Activated CD4-positive, CD25-positive, alpha-beta regulatory T cell treated with anti-CD3 and anti-CD28 coated beads, Interleukin-2, amount 50 U/mL, for 72 hours (primary cell): ENCODE measurements at regions not wholly inside any gene's neighbourhood (a gene's known extent, or its start where the extent isn't known, plus 50 kb on each side); places are given as distances from the start of the nearest gene placed in this dataset.
"Not testable (repeated sequence)": the region's sequence is repeated elsewhere in the genome, so short reads cannot be mapped to it uniquely, and the experiment has no call there.

Experiments used
- DNase-seq: peaks from one replicate; pipeline ENCODE4 v3.0.0; 2021

- no peak for DNase-seq
Measured at GRCh38 chr13:40350283-40350992, 316.0 kb downstream of the FOXO1 start.

GRCh38 chr13:40351537-40352379, 314.7 kb downstream of the FOXO1 start:
- DNase-seq = no peak

GRCh38 chr13:40352380-40352778, 314.1 kb downstream of the FOXO1 start:
- no peak for DNase-seq

GRCh38 chr13:40352802-40353562, 313.5 kb downstream of the FOXO1 start:
- DNase-seq = no peak

GRCh38 chr13:40355126-40355724, 311.2 kb downstream of the FOXO1 start:
- DNase-seq = no peak

- DNase-seq = no peak
Measured at GRCh38 chr13:40356011-40356410, 310.4 kb downstream of the FOXO1 start.

GRCh38 chr13:40356458-40356857, 310.0 kb downstream of the FOXO1 start:
- DNase-seq = not testable (repeated sequence)

GRCh38 chr13:40362502-40362901, 303.9 kb downstream of the FOXO1 start:
- DNase-seq = no peak

- DNase-seq = no peak
Measured at GRCh38 chr13:40363653-40364052, 302.8 kb downstream of the FOXO1 start.

GRCh38 chr13:40366119-40366518, 300.3 kb downstream of the FOXO1 start:
- no peak for DNase-seq

GRCh38 chr13:40368127-40368891, 298.1 kb downstream of the FOXO1 start:
- DNase-seq = no peak

- DNase-seq = no peak
Measured at GRCh38 chr13:40370661-40371060, 295.8 kb downstream of the FOXO1 start.

GRCh38 chr13:40371531-40372125, 294.8 kb downstream of the FOXO1 start:
- DNase-seq = no peak

GRCh38 chr13:40373608-40374007, 292.8 kb downstream of the FOXO1 start:
- DNase-seq = peak; percentile 46

- no peak for DNase-seq
Measured at GRCh38 chr13:40375489-40376171, 290.8 kb downstream of the FOXO1 start.

- DNase-seq = no peak
Measured at GRCh38 chr13:40376296-40376849, 290.1 kb downstream of the FOXO1 start.

GRCh38 chr13:40376867-40377535, 289.4 kb downstream of the FOXO1 start:
- DNase-seq = no peak

GRCh38 chr13:40377783-40378182, 288.7 kb downstream of the FOXO1 start:
- DNase-seq = no peak

GRCh38 chr13:40379196-40379595, 287.2 kb downstream of the FOXO1 start:
- DNase-seq = no peak
